ENCODE measurements at regions not wholly inside any gene's neighbourhood (a gene's known extent, or its start where the extent isn't known, plus 50 kb on each side); places are given as distances from the start of the nearest gene placed in this dataset.

GRCh38 chr1:193960040-193960439, 773.6 kb upstream of the B3GALT2 start:
- H3K36me3 ChIP-seq, result no peaks in the 10 kb centered on the region
- H3K27ac ChIP-seq, result no peak overlapping the region
- TF ChIP-seq CTCF (IDR thresholded peaks at IDR 0.05 in 4 of 5, conservative IDR thresholded peaks at IDR 0.05 in 1 of 5) (no peak), POLR2A (IDR thresholded peaks at IDR 0.05) (no peak)
- no peaks in the 10 kb centered on the region for H3K27me3 ChIP-seq
- no peaks in the 10 kb centered on the region for H3K9me3 ChIP-seq
- intact Hi-C loops (cut with DNase I; ENCODE audit: low total_unique reads), result no loop called here
- H3K4me3 ChIP-seq, result no peak overlapping the region
- no peak for ATAC-seq
- no peak for DNase-seq
- in situ Hi-C loops (cut with MboI; ENCODE audit: low sequenced_read_pairs in 4 of 4), result no loop called here
- H3K4me1 ChIP-seq, result no peaks in the 10 kb centered on the region

GRCh38 chr1:193957556-193958095, 771.2 kb upstream of the B3GALT2 start:
- Histone ChIP-seq H3K4me1 (no peaks in the 10 kb centered on the region), H3K4me3 (no peak overlapping the region), H3K36me3 (no peaks in the 10 kb centered on the region), H3K9me3 (no peaks in the 10 kb centered on the region), H3K27me3 (no peaks in the 10 kb centered on the region), H3K27ac (no peak overlapping the region)
- intact Hi-C loops (cut with DNase I; ENCODE audit: low total_unique reads), result no loop called here
- DNase-seq, result no peak
- in situ Hi-C loops (cut with MboI; ENCODE audit: low sequenced_read_pairs in 4 of 4), result no loop called here
- no peak for TF ChIP-seq POLR2A (IDR thresholded peaks at IDR 0.05)
- no peak for TF ChIP-seq CTCF (IDR thresholded peaks at IDR 0.05 in 4 of 5, conservative IDR thresholded peaks at IDR 0.05 in 1 of 5)
- ATAC-seq, result no peak

- Histone ChIP-seq H3K36me3 (no peaks in the 10 kb centered on the region), H3K4me1 (no peaks in the 10 kb centered on the region), H3K9me3 (no peaks in the 10 kb centered on the region), H3K4me3 (no peak overlapping the region), H3K27ac (peak overlapping the region in 2 of 4 donors; percentile 23 to 60), H3K27me3 (no peaks in the 10 kb centered on the region)
- TF ChIP-seq POLR2A (IDR thresholded peaks at IDR 0.05) (no peak), CTCF (IDR thresholded peaks at IDR 0.05 in 4 of 5, conservative IDR thresholded peaks at IDR 0.05 in 1 of 5) (no peak)
- in situ Hi-C loops (cut with MboI; ENCODE audit: low sequenced_read_pairs in 4 of 4), result no loop called here
- DNase-seq (no peak), ATAC-seq (peak; percentile 30 to 33)
- intact Hi-C loops (cut with DNase I; ENCODE audit: low total_unique reads), result no loop called here
Observed at GRCh38 chr1:193952778-193953374, 766.5 kb upstream of the B3GALT2 start.

- DNase-seq (no peak), ATAC-seq (peak in 1 of 2 donors; percentile 49)
- Histone ChIP-seq H3K4me1 (no peaks in the 10 kb centered on the region), H3K27me3 (no peaks in the 10 kb centered on the region), H3K4me3 (no peak overlapping the region), H3K36me3 (no peaks in the 10 kb centered on the region), H3K9me3 (no peaks in the 10 kb centered on the region), H3K27ac (no peak overlapping the region)
- intact Hi-C loops (cut with DNase I; ENCODE audit: low total_unique reads), result no loop called here
- no peak for TF ChIP-seq POLR2A (IDR thresholded peaks at IDR 0.05)
- TF ChIP-seq CTCF (IDR thresholded peaks at IDR 0.05 in 4 of 5, conservative IDR thresholded peaks at IDR 0.05 in 1 of 5), result no peak
- in situ Hi-C loops (cut with MboI; ENCODE audit: low sequenced_read_pairs in 4 of 4), result no loop called here
Observed at GRCh38 chr1:193951984-193952383, 765.6 kb upstream of the B3GALT2 start.

GRCh38 chr1:193944454-193944853, 758.0 kb upstream of the B3GALT2 start:
- no peak for ATAC-seq
- DNase-seq, result no peak
- intact Hi-C loops (cut with DNase I; ENCODE audit: low total_unique reads) (no loop called here), in situ Hi-C loops (cut with MboI; ENCODE audit: low sequenced_read_pairs in 4 of 4) (no loop called here)
- Histone ChIP-seq H3K4me1 (no peaks in the 10 kb centered on the region), H3K36me3 (no peaks in the 10 kb centered on the region), H3K27ac (no peak overlapping the region), H3K4me3 (no peak overlapping the region), H3K27me3 (no peaks in the 10 kb centered on the region), H3K9me3 (no peaks in the 10 kb centered on the region)
- TF ChIP-seq POLR2A (IDR thresholded peaks at IDR 0.05), result no peak
- TF ChIP-seq CTCF (IDR thresholded peaks at IDR 0.05 in 4 of 5, conservative IDR thresholded peaks at IDR 0.05 in 1 of 5), result no peak
